ENCODE measurements at regions not wholly inside any gene's neighbourhood (a gene's known extent, or its start where the extent isn't known, plus 50 kb on each side); places are given as distances from the start of the nearest gene placed in this dataset.

DNA sequence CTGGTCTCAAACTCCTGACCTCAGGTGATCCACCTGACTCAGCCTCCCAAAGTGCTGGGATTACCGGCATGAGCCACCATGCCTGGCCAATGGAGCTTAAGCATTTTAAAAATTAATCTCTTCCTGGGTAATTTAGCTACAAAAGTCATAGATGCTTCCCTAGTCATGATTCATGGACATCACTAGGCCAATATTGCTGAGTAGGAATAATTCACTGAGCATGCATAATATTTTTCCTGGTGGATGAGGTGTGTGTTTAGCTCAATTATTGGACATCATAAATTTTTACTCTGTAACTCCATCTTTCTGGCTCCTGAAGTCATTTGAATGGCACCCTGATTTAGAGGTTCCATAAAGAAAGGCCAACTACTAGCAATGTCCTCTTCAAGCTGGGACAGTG is 512.9 kb upstream of the AGTR1 start:
- DNase-seq, result no peak

DNA sequence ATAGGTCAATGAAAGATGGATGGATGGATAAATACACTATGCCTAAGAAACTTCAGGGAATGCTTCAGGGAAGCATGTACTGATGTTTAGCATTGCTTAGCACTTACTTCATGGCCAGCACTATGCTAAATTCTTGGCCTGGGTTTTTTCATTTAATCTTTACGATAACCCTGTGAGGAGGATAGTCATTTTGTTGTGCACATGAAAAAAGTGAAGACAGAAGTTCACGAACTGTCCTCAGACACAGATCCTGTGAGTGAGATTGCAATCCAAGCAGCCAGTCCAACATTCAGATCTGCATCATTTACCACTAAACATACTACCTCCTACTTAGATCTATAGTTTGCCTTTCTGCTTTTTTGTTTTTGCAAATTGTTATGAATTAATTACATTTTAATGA is 510.8 kb upstream of the AGTR1 start:
- no peak for DNase-seq

DNA sequence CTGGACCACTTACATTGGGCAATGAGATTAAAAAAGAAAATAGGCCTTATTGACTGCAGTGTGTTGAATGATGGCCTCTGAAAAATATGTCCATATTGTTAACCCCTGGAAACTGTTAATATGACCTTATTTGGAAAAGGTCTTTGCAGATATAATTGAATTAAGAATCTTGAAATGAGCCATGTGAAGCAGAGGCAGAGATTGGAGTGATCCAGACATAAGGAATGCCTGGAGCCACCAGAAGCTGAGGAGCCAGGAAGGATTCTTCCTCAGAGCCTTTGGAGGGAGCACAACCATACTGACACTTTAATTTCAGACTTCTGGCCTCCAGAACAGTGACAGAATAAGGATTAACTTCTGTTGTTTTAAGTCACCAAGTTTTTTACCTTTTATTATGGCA is 510.4 kb upstream of the AGTR1 start:
- no peak for DNase-seq

DNA sequence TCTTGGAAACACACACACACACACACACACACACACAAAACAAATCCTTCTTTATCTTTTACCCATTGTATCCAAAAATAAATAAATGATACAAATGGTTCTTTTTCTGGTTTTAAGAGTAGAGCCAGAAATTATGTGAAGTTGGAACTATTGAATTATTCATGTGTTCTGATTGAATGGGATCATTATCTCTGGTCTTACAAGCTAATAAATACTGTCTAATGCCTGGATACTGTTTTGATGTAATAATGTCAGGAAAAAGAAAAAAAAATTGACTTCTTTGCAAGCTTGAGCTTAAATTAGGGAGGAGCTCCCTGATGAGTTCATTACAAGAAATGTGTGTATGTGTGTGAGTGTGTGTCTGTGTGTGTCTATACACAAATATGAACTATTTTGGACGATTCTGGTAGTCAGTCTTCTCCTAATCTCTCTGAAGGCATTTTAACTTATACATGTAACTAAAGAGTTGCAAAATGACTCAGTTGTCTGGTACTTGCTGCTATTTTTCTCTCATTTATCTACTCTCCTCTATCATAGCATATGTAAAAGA is 507.2 kb upstream of the AGTR1 start:
- DNase-seq, result no peak

- DNase-seq, result no peak
These were observed 505.7 kb upstream of the AGTR1 start for GRCh38 chr3:148191966-148192365.

DNA sequence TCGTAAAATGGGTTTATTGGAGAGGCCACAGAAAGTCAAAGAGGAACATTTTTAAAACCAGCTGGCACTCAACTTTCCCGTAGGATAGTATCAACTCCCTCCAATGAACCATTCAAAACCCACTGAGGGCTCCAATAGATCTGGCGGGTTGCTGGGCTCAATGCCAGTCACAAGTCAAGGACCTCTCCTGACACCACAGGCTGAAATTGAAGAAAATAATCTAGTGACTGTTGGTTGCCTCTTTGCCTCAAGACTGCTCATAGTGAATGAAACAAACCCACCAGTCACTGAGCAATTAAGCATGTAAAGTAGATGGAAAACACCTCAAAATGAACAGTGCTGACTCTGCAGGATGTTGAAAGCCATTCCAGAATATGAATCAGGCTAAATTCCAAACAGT is 500.6 kb upstream of the AGTR1 start:
- DNase-seq, result no peak

DNA sequence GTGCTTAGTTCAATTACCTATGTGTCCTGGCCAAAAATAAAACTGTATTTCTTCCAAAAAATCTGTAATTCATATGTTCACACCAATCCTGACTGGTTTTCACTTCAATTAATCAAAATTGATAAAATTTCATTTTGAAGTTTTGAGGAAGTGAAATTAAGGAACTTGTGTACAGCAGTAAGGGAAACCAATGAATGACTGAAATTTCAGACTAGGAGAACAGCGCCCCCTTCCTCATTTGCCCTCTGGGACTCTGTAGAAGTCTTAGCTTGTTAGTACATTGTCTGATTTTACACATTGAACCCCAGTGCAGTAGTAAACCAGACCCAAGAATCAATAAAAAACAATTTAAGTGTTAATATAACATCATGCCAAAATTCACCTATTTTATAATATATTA is 495.3 kb upstream of the AGTR1 start:
- no peak for DNase-seq

DNA sequence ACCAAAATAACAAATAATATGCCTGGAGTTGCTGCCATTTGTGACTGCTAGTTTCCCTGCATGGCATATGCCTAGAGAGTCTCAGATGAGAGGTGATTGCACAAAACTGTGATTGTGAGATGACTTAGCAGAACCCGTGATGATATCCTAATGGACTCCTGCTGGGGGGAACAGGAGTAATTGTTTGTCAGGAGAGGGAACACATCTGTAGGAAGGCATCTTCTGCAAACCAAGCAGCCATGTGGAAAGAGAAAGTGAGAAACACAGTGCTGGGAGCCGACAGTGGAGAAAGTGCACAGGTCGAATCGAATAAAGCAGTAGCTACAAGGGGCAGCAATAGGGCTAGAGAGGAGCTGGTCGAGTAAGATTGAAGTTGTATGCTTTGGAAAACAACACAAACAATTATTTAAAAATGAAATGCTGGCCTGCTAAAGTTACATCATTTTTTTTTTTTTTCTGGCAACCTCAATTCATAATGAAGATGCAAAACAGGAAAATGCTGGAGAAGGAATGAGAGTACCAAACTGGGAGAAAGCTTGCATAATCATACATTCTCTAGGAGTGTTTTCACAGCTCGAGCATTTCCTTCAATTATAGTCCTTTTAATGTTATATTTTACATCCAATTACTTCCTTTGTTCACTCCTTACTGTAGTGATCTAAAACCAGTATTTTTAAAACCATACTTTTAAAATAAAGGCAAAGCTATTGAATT is 494.2 kb upstream of the AGTR1 start:
- DNase-seq, result no peak

DNA sequence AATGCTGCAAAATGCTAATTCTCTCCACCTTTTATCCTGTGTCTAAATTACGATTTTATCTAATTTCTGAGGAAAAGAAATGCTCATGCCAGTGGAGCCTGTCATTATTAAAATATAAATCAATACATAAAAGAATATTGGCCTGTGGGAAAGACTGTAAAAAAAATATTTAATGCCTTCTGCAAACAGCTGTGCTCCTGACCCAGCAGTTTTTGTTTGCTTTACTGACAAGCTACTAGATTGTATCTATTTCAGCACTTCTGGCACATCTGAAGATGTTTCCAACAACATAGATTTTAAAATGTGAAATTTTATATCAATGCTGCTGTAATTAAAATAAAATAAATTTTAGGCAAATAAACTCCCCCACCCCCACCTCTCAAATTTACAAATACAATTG is 493.6 kb upstream of the AGTR1 start:
- no peak for DNase-seq

DNA sequence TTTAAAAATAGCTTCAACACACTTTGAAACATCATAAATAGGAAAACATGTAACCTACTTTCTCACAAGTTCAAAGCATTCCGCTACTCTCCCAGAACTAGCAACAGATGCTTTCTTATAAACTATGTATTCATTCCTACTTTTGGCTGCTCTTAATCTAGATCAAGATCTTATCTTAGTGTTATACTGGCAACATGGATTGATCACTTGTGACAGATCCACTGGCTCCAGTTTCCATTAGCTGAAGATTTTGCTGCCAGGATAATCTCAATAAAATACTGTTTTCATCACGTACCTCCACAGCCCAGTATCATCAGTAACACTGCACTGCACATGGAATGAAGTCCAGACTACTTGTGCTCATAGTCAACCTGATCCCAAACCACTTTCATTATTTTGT is 491.7 kb upstream of the AGTR1 start:
- DNase-seq, result no peak

DNA sequence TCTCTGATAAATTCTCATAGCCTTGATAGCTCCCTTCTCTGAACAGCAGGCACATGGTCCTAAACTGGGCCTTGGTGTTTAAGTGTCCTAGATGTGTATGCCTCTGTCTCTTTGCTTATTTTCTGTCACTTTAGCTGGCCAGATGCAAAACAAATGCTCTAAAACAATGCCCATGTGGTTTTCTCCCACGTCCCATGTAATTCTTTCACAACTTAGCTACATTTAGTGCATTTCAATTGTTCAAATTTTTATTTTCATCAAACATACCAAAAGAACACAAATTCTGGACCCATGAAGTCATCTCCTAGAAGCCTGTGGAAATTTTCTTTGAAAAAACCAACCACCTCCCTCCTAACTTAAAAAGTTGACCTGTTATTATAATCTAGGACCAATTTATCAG is 491.3 kb upstream of the AGTR1 start:
- no peak for DNase-seq

DNA sequence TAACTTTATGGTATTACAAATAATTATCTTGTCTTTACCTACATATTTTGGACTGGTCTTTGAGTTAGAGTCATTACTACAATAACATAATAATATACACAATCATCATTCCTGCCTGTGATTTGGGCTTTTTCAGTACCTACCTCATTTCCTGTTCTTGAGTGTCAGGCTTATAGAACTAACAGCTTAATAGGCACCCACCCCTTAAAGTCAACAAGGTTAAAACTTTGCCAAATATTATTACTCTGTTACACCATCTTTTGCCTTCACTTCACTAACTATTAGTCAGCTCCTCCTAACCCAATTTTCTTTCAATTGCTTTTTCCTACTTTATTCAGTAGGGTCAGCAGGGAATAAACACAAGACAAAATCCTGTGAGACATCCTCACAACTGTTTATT is 488.7 kb upstream of the AGTR1 start:
- DNase-seq, result no peak

DNA sequence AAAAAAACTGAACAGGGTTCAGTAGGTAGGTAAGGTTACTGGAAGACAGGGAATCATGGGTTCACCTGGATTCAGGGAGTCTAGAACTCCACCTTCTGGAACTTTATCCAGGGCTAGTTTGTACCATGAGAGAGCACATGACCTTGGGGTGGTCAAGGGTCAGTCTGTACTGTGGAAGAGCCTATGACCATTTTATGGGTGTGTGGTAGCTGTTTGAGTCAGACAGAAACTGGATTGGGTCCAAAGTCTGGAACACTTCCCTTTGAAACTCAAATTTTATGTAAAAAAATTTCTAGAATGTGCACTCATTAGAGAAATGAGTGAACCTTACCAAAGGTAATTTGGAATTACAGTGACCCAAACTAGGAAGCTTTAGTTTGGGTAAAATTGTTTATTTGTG is 486.0 kb upstream of the AGTR1 start:
- no peak for DNase-seq

GRCh38 chr3:148214705-148215104 is 483.0 kb upstream of the AGTR1 start:
- DNase-seq, result no peak

- no peak for DNase-seq
These were observed 480.4 kb upstream of the AGTR1 start for GRCh38 chr3:148217317-148217716.

GRCh38 chr3:148218222-148218621 is 479.5 kb upstream of the AGTR1 start:
- DNase-seq, result no peak

DNA sequence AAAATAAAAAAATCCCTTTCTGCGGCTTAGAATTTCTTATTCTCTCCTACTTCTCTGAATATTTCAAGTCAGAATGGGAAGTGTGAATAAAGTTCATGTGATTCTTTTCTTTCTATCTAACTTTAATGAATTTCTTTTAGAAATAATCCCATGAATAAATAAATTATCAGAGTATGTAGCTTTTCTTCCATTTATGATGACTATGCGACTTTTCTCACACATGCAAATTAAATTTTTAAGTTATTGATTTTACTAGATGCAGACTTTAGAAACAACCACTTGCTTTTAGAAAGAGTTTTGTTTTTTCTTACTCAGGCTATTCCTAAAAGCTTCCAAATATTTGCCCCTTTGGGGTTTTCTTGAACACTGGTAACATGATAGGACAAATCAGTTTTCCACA is 477.7 kb upstream of the AGTR1 start:
- no peak for DNase-seq

DNA sequence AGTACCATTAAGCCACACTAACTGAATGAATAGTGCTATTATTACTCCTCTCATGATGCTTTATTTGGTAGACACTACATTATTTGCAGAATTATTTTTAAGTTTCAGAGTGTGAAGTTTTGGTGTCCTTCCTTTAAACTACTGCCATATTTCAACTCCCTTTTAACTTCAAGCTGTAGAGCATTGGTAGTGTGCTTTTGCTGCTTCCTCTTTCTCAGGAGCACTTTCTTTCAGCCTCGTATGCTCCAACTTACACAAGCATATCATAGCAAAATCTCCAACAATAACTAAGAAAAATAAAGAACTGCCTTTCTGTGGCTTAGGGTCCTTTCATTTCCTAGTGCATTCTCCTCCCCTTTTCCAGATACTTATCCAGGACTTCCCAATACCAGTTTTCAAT is 476.4 kb upstream of the AGTR1 start:
- DNase-seq, result no peak

- DNase-seq, result no peak
These were observed 474.4 kb upstream of the AGTR1 start for GRCh38 chr3:148223266-148223665.

DNA sequence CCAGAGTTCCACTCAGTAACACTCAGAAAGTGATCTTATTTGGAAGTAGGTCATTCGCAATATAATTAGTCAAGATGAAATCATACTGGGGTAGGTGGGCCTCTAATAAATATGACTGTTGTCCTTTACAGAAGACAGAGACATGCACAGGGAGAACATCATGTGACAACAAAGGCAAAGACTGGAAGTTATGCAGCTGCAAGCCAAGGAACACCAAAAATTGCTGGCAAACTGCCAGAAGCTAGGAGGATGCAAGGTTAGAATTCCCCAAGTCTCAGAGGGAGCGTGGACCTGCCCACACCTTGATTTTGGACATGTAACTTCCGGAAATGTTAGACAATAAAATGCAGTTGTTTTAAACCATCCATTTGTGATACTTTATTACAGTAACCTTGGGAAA is 471.5 kb upstream of the AGTR1 start:
- DNase-seq, result no peak

DNA sequence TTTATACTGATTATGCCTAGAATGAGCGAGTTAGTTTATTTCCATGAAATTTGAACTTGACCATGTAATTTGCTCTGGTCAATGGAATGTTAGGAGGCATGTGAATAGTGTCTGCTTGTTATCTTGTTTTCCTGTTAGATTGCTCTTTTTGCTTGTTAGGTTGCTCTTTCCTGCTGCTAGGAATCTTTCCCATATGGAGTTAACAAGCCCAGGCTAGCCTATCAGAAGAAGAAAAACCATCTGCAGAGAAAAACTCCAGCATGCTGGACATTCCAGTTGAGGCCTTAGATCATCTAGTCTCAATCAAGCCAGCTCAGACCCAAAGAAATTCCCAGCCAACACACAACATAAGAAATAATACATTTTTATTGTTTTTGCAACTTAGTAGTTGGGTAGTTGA is 470.2 kb upstream of the AGTR1 start:
- no peak for DNase-seq

DNA sequence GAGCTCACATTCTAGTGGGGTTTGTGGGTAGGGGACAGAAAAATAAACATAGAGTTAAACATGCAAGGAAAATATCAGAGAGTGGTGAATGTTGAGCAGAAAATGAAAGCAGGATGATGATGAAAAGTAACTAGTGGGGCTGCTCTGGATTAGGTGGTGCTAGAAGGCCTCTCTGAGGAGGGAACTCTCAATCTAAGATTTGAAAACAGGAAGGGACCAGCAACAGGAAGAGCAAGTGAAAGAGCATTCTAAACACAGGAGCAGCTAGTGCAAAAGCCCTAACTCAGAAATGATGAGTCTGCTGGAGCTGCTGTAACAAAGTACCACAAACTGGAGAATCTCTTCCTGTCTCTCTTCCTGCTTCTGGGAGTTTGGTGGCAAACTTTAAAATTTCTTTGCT is 468.6 kb upstream of the AGTR1 start:
- DNase-seq, result no peak

DNA sequence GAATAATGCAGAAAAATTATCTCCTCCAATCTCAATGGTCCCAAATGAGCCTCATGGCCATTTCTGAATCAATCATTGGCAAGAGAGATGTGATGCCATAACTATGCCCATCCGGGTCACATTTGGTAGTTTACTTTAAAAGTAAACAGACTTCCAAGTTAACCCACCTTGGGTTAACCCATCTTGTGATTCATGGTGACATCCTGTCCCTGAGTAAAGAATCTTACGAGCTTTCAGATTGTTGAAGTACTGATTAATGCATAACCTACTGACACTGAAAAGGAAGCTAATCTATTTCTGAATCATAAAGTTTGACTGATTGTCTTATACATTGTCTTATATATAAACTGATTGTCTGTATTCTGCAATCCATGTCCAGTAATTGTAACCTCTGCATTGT is 467.2 kb upstream of the AGTR1 start:
- no peak for DNase-seq

- DNase-seq, result no peak
These were observed 465.3 kb upstream of the AGTR1 start for GRCh38 chr3:148232389-148232788.

- no peak for DNase-seq
These were observed 464.3 kb upstream of the AGTR1 start for GRCh38 chr3:148233403-148233802.
